GM23338 (cell line): ENCODE measurements at regions not wholly inside any gene's neighbourhood (a gene's known extent, or its start where the extent isn't known, plus 50 kb on each side); places are given as distances from the start of the nearest gene placed in this dataset.

Experiments
- ATAC-seq: fragments of 200-7000 bp; cut with Tn5 transposase; 3 replicates; pipeline ENCODE4 v1.9.1; 2020
- DNase-seq: peaks from one replicate; pipeline ENCODE4 v3.0.0-alpha.2; 2015; ENCODE audit warnings: low spot score
- H2AFZ ChIP-seq: fragments of 200-600 bp; sonication (generic); 2 replicates; pipeline ENCODE4 v1.8.0; 2016; ENCODE audit warnings: antibody characterized with exemption, mild to moderate bottlenecking, moderate library complexity
- H3F3A ChIP-seq: fragments of 200-600 bp; sonication (generic); replicated peaks from 2 replicates; pipeline ENCODE4 v1.8.0; 2017; ENCODE audit warnings: antibody characterized with exemption, mixed run types, low read depth
- H3K27ac ChIP-seq: fragments of 200-600 bp; sonication (generic); 2 replicates; pipeline ENCODE4 v1.6.1; 2016; ENCODE audit warnings: low read depth
- H3K27me3 ChIP-seq: fragments of 200-600 bp; sonication (generic); 2 replicates; pipeline ENCODE4 v1.8.0; 2016; ENCODE audit warnings: mild to moderate bottlenecking, mixed run types, moderate library complexity; ENCODE audit not compliant: insufficient read depth
- H3K36me3 ChIP-seq: fragments of 200-600 bp; sonication (generic); 2 replicates; pipeline ENCODE4 v1.8.0; 2016; ENCODE audit warnings: mild to moderate bottlenecking; ENCODE audit not compliant: insufficient read depth
- H3K4me1 ChIP-seq: fragments of 200-600 bp; sonication (generic); 2 replicates; pipeline ENCODE4 v1.8.0; 2016; ENCODE audit warnings: mild to moderate bottlenecking, moderate library complexity; ENCODE audit not compliant: insufficient read depth
- H3K4me2 ChIP-seq: fragments of 200-600 bp; sonication (generic); 2 replicates; pipeline ENCODE4 v1.7.1; 2017; ENCODE audit warnings: mixed run types
- H3K4me3 ChIP-seq: fragments of 200-600 bp; sonication (generic); 2 replicates; pipeline ENCODE4 v1.6.1; 2016; ENCODE audit warnings: mixed run types
- H3K79me2 ChIP-seq: fragments of 200-600 bp; sonication (generic); replicated peaks from 2 replicates; pipeline ENCODE4 v1.8.0; 2017; ENCODE audit warnings: mild to moderate bottlenecking; ENCODE audit not compliant: insufficient read depth
- H3K9me2 ChIP-seq: fragments of 200-600 bp; sonication (generic); 2 replicates; pipeline ENCODE4 v1.8.0; 2017; ENCODE audit not compliant: insufficient read depth
- H4K20me1 ChIP-seq: fragments of 200-600 bp; sonication (generic); replicated peaks from 2 replicates; pipeline ENCODE4 v1.8.0; 2017; ENCODE audit warnings: mild to moderate bottlenecking; ENCODE audit not compliant: insufficient read depth
- H3K27ac Mint-ChIP-seq: 2 replicates; pipeline ENCODE4 v1.8.0; 2020; ENCODE audit warnings: inconsistent platforms, mild to moderate bottlenecking, moderate library complexity, mixed read lengths
- H3K27me3 Mint-ChIP-seq: 3 replicates; pipeline ENCODE4 v1.8.0; 2022; ENCODE audit warnings: low read depth, mild to moderate bottlenecking, moderate library complexity, mixed read lengths, inconsistent platforms; ENCODE audit not compliant: insufficient read depth, poor library complexity
- H3K36me3 Mint-ChIP-seq: 3 replicates; pipeline ENCODE4 v1.8.0; 2021; ENCODE audit warnings: low read depth, mild to moderate bottlenecking, inconsistent platforms, moderate library complexity, mixed read lengths
- H3K4me1 Mint-ChIP-seq: 3 replicates; pipeline ENCODE4 v1.8.0; 2020; ENCODE audit warnings: mild to moderate bottlenecking, inconsistent platforms, mixed read lengths
- H3K4me3 Mint-ChIP-seq: 3 replicates; pipeline ENCODE4 v1.8.0; 2021; ENCODE audit warnings: moderate library complexity, mild to moderate bottlenecking, inconsistent platforms, mixed read lengths
- H3K9me3 Mint-ChIP-seq: 3 replicates; pipeline ENCODE4 v1.8.0; 2020; ENCODE audit warnings: moderate library complexity, mild to moderate bottlenecking, inconsistent platforms, mixed read lengths
- CREB1 ChIP-seq: fragments of 250-450 bp; sonication (Bioruptor Pico); IDR thresholded peaks from 2 replicates; pipeline ENCODE4 v1.5.0; 2020; ENCODE audit warnings: low read depth, mild to moderate bottlenecking, moderate library complexity
- ETS1 ChIP-seq: IDR thresholded peaks from 2 replicates; pipeline ENCODE4 v1.6.1; 2016; ENCODE audit warnings: antibody characterized with exemption
- EZH2 ChIP-seq: fragments of 200-600 bp; sonication (generic); IDR thresholded peaks from one replicate; pipeline ENCODE4 v1.8.0; 2017; ENCODE audit warnings: antibody characterized with exemption, mild to moderate bottlenecking, low read depth; ENCODE audit not compliant: unreplicated experiment
- JUNB ChIP-seq: IDR thresholded peaks from one replicate; pipeline ENCODE4 v1.6.1; 2016; ENCODE audit warnings: antibody characterized with exemption; ENCODE audit not compliant: unreplicated experiment
- POLR2AphosphoS5 ChIP-seq: IDR thresholded peaks from 2 replicates; pipeline ENCODE4 v1.6.1; 2016; ENCODE audit warnings: antibody characterized with exemption, low read depth
- STAT1 ChIP-seq: IDR thresholded peaks from one replicate; pipeline ENCODE4 v1.6.1; 2016; ENCODE audit warnings: antibody characterized with exemption; ENCODE audit not compliant: unreplicated experiment
- ZNF114 ChIP-seq: fragments of 250-450 bp; sonication (Bioruptor Pico); IDR thresholded peaks from 2 replicates; pipeline ENCODE4 v1.5.0; 2020; ENCODE audit warnings: mild to moderate bottlenecking, moderate library complexity
- TF ChIP-seq, protein P1 (sequence below), 2 experiments: fragments of 200-600 bp in 1 of 2; sonication (generic) in 1 of 2; conservative IDR thresholded peaks; 2 replicates each; pipeline versions ENCODE4 v1.5.1 to v1.6.1; 2016 to 2017; ENCODE audit warnings: antibody characterized with exemption in 2 of 2, low read depth in 2 of 2, mild to moderate bottlenecking in 2 of 2, moderate library complexity in 1 of 2

- 0 out of 2 replicates have a peak, but pooled peaks cover 13% of the 10 kb centered on the region for H3K9me2 ChIP-seq
- TF ChIP-seq CREB1: no peak
- no peak for TF ChIP-seq STAT1
- no peak overlapping the region for H3K4me2 ChIP-seq
- Mint-ChIP-seq H3K27ac (no peak overlapping the region), H3K4me3 (no peak overlapping the region), H3K36me3 (no peaks in the 10 kb centered on the region; the same call in 2 of the 3 replicates), H3K4me1 (peaks cover 5% of the 10 kb centered on the region; the same call in 2 of the 3 replicates), H3K9me3 (peaks cover 7% of the 10 kb centered on the region; the same call in 2 of the 3 replicates), H3K27me3 (peaks cover 7% of the 10 kb centered on the region)
- H3K4me3 ChIP-seq: no peak overlapping the region
- ATAC-seq: no peak
- H3K79me2 ChIP-seq: no peaks in the 10 kb centered on the region
- no peak for DNase-seq
- H3K36me3 ChIP-seq: no peaks in the 10 kb centered on the region
- no peaks in the 10 kb centered on the region for H4K20me1 ChIP-seq
- no peaks in the 10 kb centered on the region for H3K27me3 ChIP-seq
- H3F3A ChIP-seq: no peaks in the 10 kb centered on the region
- H2AFZ ChIP-seq: no peak overlapping the region
- H3K4me1 ChIP-seq: no peaks in the 10 kb centered on the region
- H3K27ac ChIP-seq: no peak overlapping the region
Observed at GRCh38 chr6:164087870-164088269, 673.4 kb downstream of the QKI start.

- no peaks in the 10 kb centered on the region for H3K27me3 ChIP-seq
- H3K9me3 Mint-ChIP-seq: peaks cover 12% of the 10 kb centered on the region; the same call in 2 of the 3 replicates
- H3K4me3 Mint-ChIP-seq: no peak overlapping the region
- no peak overlapping the region for H3K4me2 ChIP-seq
- H3K36me3 Mint-ChIP-seq: no peaks in the 10 kb centered on the region; the same call in 2 of the 3 replicates
- no peaks in the 10 kb centered on the region for H3F3A ChIP-seq
- H3K27ac Mint-ChIP-seq: no peak overlapping the region
- DNase-seq (no peak), ATAC-seq (no peak)
- H3K27ac ChIP-seq: no peak overlapping the region
- no peak overlapping the region for H2AFZ ChIP-seq
- no peaks in the 10 kb centered on the region for H3K4me1 ChIP-seq
- no peaks in the 10 kb centered on the region for H3K36me3 ChIP-seq
- 0 out of 2 replicates have a peak, but pooled peaks cover 13% of the 10 kb centered on the region for H3K9me2 ChIP-seq
- peaks cover 7% of the 10 kb centered on the region for H3K27me3 Mint-ChIP-seq
- H3K79me2 ChIP-seq: no peaks in the 10 kb centered on the region
- no peak overlapping the region for H3K4me3 ChIP-seq
- peaks cover 5% of the 10 kb centered on the region; the same call in 2 of the 3 replicates for H3K4me1 Mint-ChIP-seq
- TF ChIP-seq JUNB: no peak
- TF ChIP-seq CREB1: no peak
- no peak for TF ChIP-seq ZNF114 (CRISPR knock-in tag)
- no peak for TF ChIP-seq ETS1
- TF ChIP-seq POLR2AphosphoS5: no peak
- TF ChIP-seq STAT1: no peak
- TF ChIP-seq EZH2: no peak
- TF ChIP-seq, protein P1, sequence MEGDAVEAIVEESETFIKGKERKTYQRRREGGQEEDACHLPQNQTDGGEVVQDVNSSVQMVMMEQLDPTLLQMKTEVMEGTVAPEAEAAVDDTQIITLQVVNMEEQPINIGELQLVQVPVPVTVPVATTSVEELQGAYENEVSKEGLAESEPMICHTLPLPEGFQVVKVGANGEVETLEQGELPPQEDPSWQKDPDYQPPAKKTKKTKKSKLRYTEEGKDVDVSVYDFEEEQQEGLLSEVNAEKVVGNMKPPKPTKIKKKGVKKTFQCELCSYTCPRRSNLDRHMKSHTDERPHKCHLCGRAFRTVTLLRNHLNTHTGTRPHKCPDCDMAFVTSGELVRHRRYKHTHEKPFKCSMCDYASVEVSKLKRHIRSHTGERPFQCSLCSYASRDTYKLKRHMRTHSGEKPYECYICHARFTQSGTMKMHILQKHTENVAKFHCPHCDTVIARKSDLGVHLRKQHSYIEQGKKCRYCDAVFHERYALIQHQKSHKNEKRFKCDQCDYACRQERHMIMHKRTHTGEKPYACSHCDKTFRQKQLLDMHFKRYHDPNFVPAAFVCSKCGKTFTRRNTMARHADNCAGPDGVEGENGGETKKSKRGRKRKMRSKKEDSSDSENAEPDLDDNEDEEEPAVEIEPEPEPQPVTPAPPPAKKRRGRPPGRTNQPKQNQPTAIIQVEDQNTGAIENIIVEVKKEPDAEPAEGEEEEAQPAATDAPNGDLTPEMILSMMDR (conservative IDR thresholded peaks at IDR 0.05; ENCODE audit: low read depth in 2 of 2): no peak
- H4K20me1 ChIP-seq: no peaks in the 10 kb centered on the region
Observed at GRCh38 chr6:164087211-164087610, 672.7 kb downstream of the QKI start.
